Muscle of back (tissue), 3 donors: ENCODE measurements at regions not wholly inside any gene's neighbourhood (a gene's known extent, or its start where the extent isn't known, plus 50 kb on each side); places are given as distances from the start of the nearest gene placed in this dataset.
A peak's percentile ranks its signal among the peaks of the same experiment; 100 is the strongest.

ENCODE experiments used
- DNase-seq, 3 donors: peaks; one replicate each; pipeline versions ENCODE4 v3.0.0 to v3.0.0-alpha.2; 2013

GRCh38 chr2:162965191-162965590, 126.6 kb upstream of the KCNH7 start:
- no peak for DNase-seq

GRCh38 chr2:162964513-162964912, 125.9 kb upstream of the KCNH7 start:
- DNase-seq: no peak

- DNase-seq: no peak
These were observed 124.6 kb upstream of the KCNH7 start for GRCh38 chr2:162963156-162963555.

GRCh38 chr2:162945785-162946184, 107.2 kb upstream of the KCNH7 start:
- DNase-seq: no peak

- DNase-seq: no peak
These were observed 99.8 kb upstream of the KCNH7 start for GRCh38 chr2:162938387-162938786.

GRCh38 chr2:162934191-162934590, 95.6 kb upstream of the KCNH7 start:
- no peak for DNase-seq

- DNase-seq: no peak
These were observed 93.8 kb upstream of the KCNH7 start for GRCh38 chr2:162932416-162932815.

GRCh38 chr2:162929571-162929970, 91.0 kb upstream of the KCNH7 start:
- DNase-seq: peak in 1 of 3 donors; percentile 7

GRCh38 chr2:162928356-162928755, 89.8 kb upstream of the KCNH7 start:
- no peak for DNase-seq

GRCh38 chr2:162926907-162927306, 88.3 kb upstream of the KCNH7 start:
- peak in 1 of 3 donors; percentile 5 for DNase-seq

GRCh38 chr2:162926501-162926900, 87.9 kb upstream of the KCNH7 start:
- peak in 1 of 3 donors; percentile 62 for DNase-seq

- no peak for DNase-seq
These were observed 87.0 kb upstream of the KCNH7 start for GRCh38 chr2:162925595-162925994.

GRCh38 chr2:162919111-162919510, 80.5 kb upstream of the KCNH7 start:
- no peak for DNase-seq

GRCh38 chr2:162917626-162918025, 79.1 kb upstream of the KCNH7 start:
- no peak for DNase-seq

- DNase-seq: no peak
These were observed 77.8 kb upstream of the KCNH7 start for GRCh38 chr2:162916286-162916801.

- no peak for DNase-seq
These were observed 77.3 kb upstream of the KCNH7 start for GRCh38 chr2:162915858-162916257.

GRCh38 chr2:162914161-162914560, 75.6 kb upstream of the KCNH7 start:
- no peak for DNase-seq

GRCh38 chr2:162912787-162913186, 74.2 kb upstream of the KCNH7 start:
- no peak for DNase-seq

GRCh38 chr2:162908567-162908966, 70.0 kb upstream of the KCNH7 start:
- DNase-seq: no peak

GRCh38 chr2:162890690-162891311, 52.2 kb upstream of the KCNH7 start:
- DNase-seq: peak; percentile 3 to 32 (median 15)

GRCh38 chr2:162888652-162889051, 50.1 kb upstream of the KCNH7 start:
- peak in 2 of 3 donors; percentile 2 to 9 for DNase-seq
